IMR-90 (cell line): ENCODE measurements at regions not wholly inside any gene's neighbourhood (a gene's known extent, or its start where the extent isn't known, plus 50 kb on each side); places are given as distances from the start of the nearest gene placed in this dataset.

Source experiments
- ATAC-seq: fragments of 200-7000 bp; cut with Tn5 transposase; 2 replicates; pipeline ENCODE4 v1.9.1; 2020; ENCODE audit warnings: low read depth, mild to moderate bottlenecking, moderate library complexity
- BruUV-seq: library from RNA; stranded (reverse); fragments of 400-500 nt; replicated peaks from 2 replicates; lab custom pipeline; 2021; lab: Mats Ljungman, UMichigan
- CTCF ChIA-PET: fragments of 300-600 bp; formaldehyde crosslinking; extraction: SDS; loops from one replicate; lab custom pipeline; 2021; ENCODE audit warnings: antibody characterized with exemption; lab: Yijun Ruan, JAX
- POLR2A ChIA-PET: fragments of 300-600 bp; sonication (Branson Sonifier 250); formaldehyde crosslinking; loops from one replicate; lab custom pipeline; 2022; ENCODE audit warnings: antibody characterized with exemption; ENCODE audit not compliant: unreplicated experiment; lab: Charles Lee
- DNase-seq: peaks from one replicate; pipeline ENCODE4 v3.0.0; 2013
- H2AFZ ChIP-seq: replicated peaks from 2 replicates; pipeline ENCODE3; 2013; ENCODE audit warnings: low read length, mild to moderate bottlenecking; ENCODE audit not compliant: poor library complexity
- H2AK5ac ChIP-seq: 2 replicates; pipeline ENCODE4 v1.6.1; 2013; ENCODE audit warnings: low read depth, low read length, inconsistent platforms
- H2AK9ac ChIP-seq: replicated peaks from 2 replicates; pipeline ENCODE3; 2013; ENCODE audit warnings: mild to moderate bottlenecking, low read depth, low read length, moderate library complexity; ENCODE audit not compliant: poor library complexity
- H2BK120ac ChIP-seq: 2 replicates; pipeline ENCODE4 v1.6.1; 2013; ENCODE audit warnings: low read depth, low read length, inconsistent platforms
- H2BK15ac ChIP-seq: 3 replicates; pipeline ENCODE4 v1.6.1; 2013; ENCODE audit warnings: low read depth, low read length, inconsistent platforms
- H2BK20ac ChIP-seq: 2 replicates; pipeline ENCODE4 v1.6.1; 2013; ENCODE audit warnings: low read depth, mild to moderate bottlenecking, inconsistent platforms, low read length, moderate library complexity
- H2BK5ac ChIP-seq: 2 replicates; pipeline ENCODE4 v1.6.1; 2013; ENCODE audit warnings: mild to moderate bottlenecking, low read depth, low read length, inconsistent platforms; ENCODE audit not compliant: poor library complexity, severe bottlenecking
- H3K14ac ChIP-seq: replicated peaks from 2 replicates; pipeline ENCODE4 v1.6.1; 2013; ENCODE audit warnings: low read depth, low read length, inconsistent platforms
- H3K18ac ChIP-seq: 2 replicates; pipeline ENCODE4 v1.6.1; 2013; ENCODE audit warnings: low read depth, low read length, control low read depth
- H3K23ac ChIP-seq: 2 replicates; pipeline ENCODE4 v1.6.1; 2013; ENCODE audit warnings: low read depth, low read length, inconsistent platforms
- H3K27ac ChIP-seq: 2 replicates; pipeline ENCODE4 v1.5.1; 2013; ENCODE audit warnings: mild to moderate bottlenecking, control low read depth, low read length; ENCODE audit not compliant: insufficient read depth
- H3K27me3 ChIP-seq: 2 replicates; pipeline ENCODE4 v1.6.1; 2013; ENCODE audit warnings: low read length; ENCODE audit not compliant: control insufficient read depth, insufficient read depth
- H3K36me3 ChIP-seq: 2 replicates; pipeline ENCODE4 v1.6.1; 2013; ENCODE audit warnings: low read length, mixed read lengths; ENCODE audit not compliant: control insufficient read depth, insufficient read depth
- H3K4ac ChIP-seq: 2 replicates; pipeline ENCODE4 v1.6.1; 2013; ENCODE audit warnings: low read depth, low read length, inconsistent platforms
- H3K4me1 ChIP-seq: 2 replicates; pipeline ENCODE4 v1.6.1; 2013; ENCODE audit warnings: low read length, mixed read lengths; ENCODE audit not compliant: control insufficient read depth, insufficient read depth
- H3K4me2 ChIP-seq: 2 replicates; pipeline ENCODE4 v1.6.1; 2013; ENCODE audit warnings: low read depth, mild to moderate bottlenecking, control low read depth, low read length, moderate library complexity
- H3K4me3 ChIP-seq: 2 replicates; pipeline ENCODE4 v1.5.1; 2013; ENCODE audit warnings: low read depth, mild to moderate bottlenecking, control low read depth, low read length, moderate library complexity; ENCODE audit not compliant: insufficient read depth
- H3K56ac ChIP-seq: 2 replicates; pipeline ENCODE4 v1.6.1; 2013; ENCODE audit warnings: low read length, inconsistent platforms; ENCODE audit not compliant: insufficient read depth; ENCODE audit errors: extremely low read depth
- H3K79me1 ChIP-seq, 2 experiments: 2 replicates each; pipeline ENCODE4 v1.6.1; 2013; ENCODE audit warnings: low read length in 2 of 2, inconsistent platforms in 1 of 2, low read depth in 1 of 2
- H3K9ac ChIP-seq: 2 replicates; pipeline ENCODE4 v1.6.1; 2013; ENCODE audit warnings: low read depth, low read length, control low read depth
- H3K9me1 ChIP-seq: 2 replicates; pipeline ENCODE4 v1.6.1; 2013; ENCODE audit warnings: low read length, inconsistent platforms; ENCODE audit not compliant: insufficient read depth
- H3K9me3 ChIP-seq: 2 replicates; pipeline ENCODE4 v1.6.1; 2013; ENCODE audit warnings: low read length; ENCODE audit not compliant: control insufficient read depth, insufficient read depth
- H4K20me1 ChIP-seq: 2 replicates; pipeline ENCODE4 v1.6.1; 2013; ENCODE audit warnings: low read length, inconsistent platforms; ENCODE audit not compliant: insufficient read depth
- H4K5ac ChIP-seq: 2 replicates; pipeline ENCODE4 v1.6.1; 2013; ENCODE audit warnings: mild to moderate bottlenecking, low read depth, low read length, control low read depth
- H4K8ac ChIP-seq, 2 experiments: 2 replicates each; pipeline ENCODE4 v1.6.1; 2013; ENCODE audit warnings: low read depth in 2 of 2, low read length in 2 of 2, control low read depth in 1 of 2, inconsistent platforms in 1 of 2
- H4K91ac ChIP-seq: 2 replicates; pipeline ENCODE4 v1.6.1; 2013; ENCODE audit warnings: low read depth, low read length, inconsistent platforms; ENCODE audit not compliant: insufficient read depth
- BHLHE40 ChIP-seq: fragments of 150-350 bp; IDR thresholded peaks from 2 replicates; pipeline ENCODE4 v1.6.1; 2016; ENCODE audit warnings: mild to moderate bottlenecking, low read depth, low read length
- CEBPB ChIP-seq: IDR thresholded peaks from 2 replicates; pipeline ENCODE4 v1.6.1; 2012; ENCODE audit warnings: low read depth, low read length, improper control_type of control experiment
- CHD1 ChIP-seq: IDR thresholded peaks from 2 replicates; pipeline ENCODE4 v1.6.1; 2012; ENCODE audit warnings: low read depth, low read length, improper control_type of control experiment
- CTCF ChIP-seq: conservative IDR thresholded peaks from 2 replicates; pipeline ENCODE4 v1.5.1; 2012; ENCODE audit warnings: mild to moderate bottlenecking, low read depth, low read length, improper control_type of control experiment
- FOS ChIP-seq: fragments of 150-350 bp; IDR thresholded peaks from 2 replicates; pipeline ENCODE4 v1.6.1; 2016; ENCODE audit warnings: low read depth, low read length
- MAFK ChIP-seq: IDR thresholded peaks from 2 replicates; pipeline ENCODE4 v1.6.1; 2012; ENCODE audit warnings: low read depth, low read length, improper control_type of control experiment
- MAZ ChIP-seq: IDR thresholded peaks from 2 replicates; pipeline ENCODE4 v1.6.1; 2012; ENCODE audit warnings: low read depth, mild to moderate bottlenecking, low read length, improper control_type of control experiment, moderate library complexity, borderline replicate concordance
- POLR2A ChIP-seq: IDR thresholded peaks from 2 replicates; pipeline ENCODE4 v1.6.1; 2012; ENCODE audit warnings: mild to moderate bottlenecking, low read depth, low read length
- RCOR1 ChIP-seq: IDR thresholded peaks from 2 replicates; pipeline ENCODE4 v1.6.1; 2012; ENCODE audit warnings: mild to moderate bottlenecking, low read length, improper control_type of control experiment; ENCODE audit not compliant: insufficient replicate concordance
- USF2 ChIP-seq: fragments of 150-350 bp; IDR thresholded peaks from 2 replicates; pipeline ENCODE4 v1.6.1; 2017; ENCODE audit warnings: mild to moderate bottlenecking, antibody characterized with exemption, low read length, low read depth
- dilution Hi-C: fragments of 300-500 bp; cut with HindIII; formaldehyde crosslinking; loops from one replicate; pipeline ENCODE4 v1.14.3; 2018; ENCODE audit warnings: low sequenced_read_pairs; ENCODE audit not compliant: unreplicated experiment
- in situ Hi-C: fragments of 300-500 bp; cut with MboI; formaldehyde crosslinking; loops from 3 replicates; pipeline ENCODE4 v1.14.3; 2019; ENCODE audit warnings: low sequenced_read_pairs, inconsistent platforms, mixed read lengths
- intact Hi-C: fragments of 100-400 bp; cut with micrococcal nuclease; formaldehyde crosslinking; loops from 2 replicates; pipeline ENCODE4 v1.10.0; 2022

GRCh38 chr9:93874242-93874641 is 80.9 kb downstream of the BARX1 start:
- no TSS peak for BruUV-seq
- H3K79me1 ChIP-seq, result no peaks in the 10 kb centered on the region
- no peak for DNase-seq
- no peak overlapping the region for H3K4me3 ChIP-seq
- no peak overlapping the region for H3K4ac ChIP-seq
- H4K91ac ChIP-seq, result no peak overlapping the region
- H3K23ac ChIP-seq, result no peak overlapping the region
- H2BK20ac ChIP-seq, result no peak overlapping the region
- no peak overlapping the region for H3K56ac ChIP-seq
- H2AFZ ChIP-seq, result no peak overlapping the region
- H4K5ac ChIP-seq, result no peak overlapping the region
- ATAC-seq, result no peak
- TF ChIP-seq CEBPB (no peak), FOS (no peak), POLR2A (no peak), MAZ (no peak), CHD1 (no peak), MAFK (no peak), USF2 (no peak), RCOR1 (no peak), BHLHE40 (no peak), CTCF (no peak)
- H3K9me1 ChIP-seq, result no peaks in the 10 kb centered on the region
- intact Hi-C loops (no loop called here), in situ Hi-C loops (loop anchor here (25.0 kb wide), 1 partner anchor 363 kb away; no protein-coding TSS in a partner anchor), dilution Hi-C loops (no loop called here)
- no peak overlapping the region for H3K4me2 ChIP-seq
- H2BK120ac ChIP-seq, result no peak overlapping the region
- POLR2A ChIA-PET, result no interaction called here
- H3K27me3 ChIP-seq, result no peaks in the 10 kb centered on the region
- no peak overlapping the region for H2BK15ac ChIP-seq
- H3K9me3 ChIP-seq, result peaks cover 9% of the 10 kb centered on the region
- H3K14ac ChIP-seq, result no peak overlapping the region
- no peak overlapping the region for H3K27ac ChIP-seq
- H3K4me1 ChIP-seq, result no peaks in the 10 kb centered on the region
- H3K9ac ChIP-seq, result no peak overlapping the region
- H4K8ac ChIP-seq, result no peak overlapping the region
- CTCF ChIA-PET, result no interaction called here
- H2AK5ac ChIP-seq, result no peak overlapping the region
- H3K36me3 ChIP-seq, result no peaks in the 10 kb centered on the region
- H2BK5ac ChIP-seq, result no peak overlapping the region
- H3K18ac ChIP-seq, result no peak overlapping the region
- H4K20me1 ChIP-seq, result no peaks in the 10 kb centered on the region
- no peak overlapping the region for H2AK9ac ChIP-seq
